Activated naive CD4-positive, alpha-beta T cell treated with anti-CD3 and anti-CD28 coated beads, Interleukin-2, amount 50 U/mL, for 72 hours (primary cell): ENCODE measurements at regions not wholly inside any gene's neighbourhood (a gene's known extent, or its start where the extent isn't known, plus 50 kb on each side); places are given as distances from the start of the nearest gene placed in this dataset.

ENCODE experiments used
- ATAC-seq, 2 donors: fragments of 150-1000 bp; cut with Tn5 transposase; 2 replicates each; pipeline ENCODE4 v1.10.0; 2021; ENCODE audit warnings: mild to moderate bottlenecking in 2 of 2, moderate library complexity in 2 of 2
- DNase-seq, 2 donors: peaks; one replicate each; pipeline ENCODE4 v3.0.0; 2021 to 2022; ENCODE audit warnings: low spot score in 2 of 2
- H3K27ac Mint-ChIP-seq, 2 donors: one replicate each; pipeline ENCODE4 v1.8.0; 2022; ENCODE audit warnings: mild to moderate bottlenecking in 2 of 2, mixed read lengths in 2 of 2
- H3K36me3 Mint-ChIP-seq, 2 donors: one replicate each; pipeline ENCODE4 v1.8.0; 2022; ENCODE audit warnings: mixed read lengths in 2 of 2
- H3K9me3 Mint-ChIP-seq, 2 donors: one replicate each; pipeline ENCODE4 v1.8.0; 2022; ENCODE audit warnings: mixed read lengths in 2 of 2

GRCh38 chr4:19346636-19347035 is 905.1 kb upstream of the SLIT2 start:
- H3K27ac Mint-ChIP-seq: no peak overlapping the region
- no peak for DNase-seq
- H3K9me3 Mint-ChIP-seq: peaks cover 13 to 15% of the 10 kb centered on the region in 2 donors
- ATAC-seq: no peak
- no peaks in the 10 kb centered on the region for H3K36me3 Mint-ChIP-seq

GRCh38 chr4:19329631-19330030 is 922.1 kb upstream of the SLIT2 start:
- Mint-ChIP-seq H3K9me3 (peaks cover 29 to 36% of the 10 kb centered on the region in 2 donors), H3K36me3 (peaks cover 0 to 4% of the 10 kb centered on the region in 2 donors), H3K27ac (no peak overlapping the region)
- DNase-seq: no peak
- no peak for ATAC-seq

- DNase-seq (no peak), ATAC-seq (no peak)
- peaks cover 0 to 4% of the 10 kb centered on the region in 2 donors for H3K36me3 Mint-ChIP-seq
- peaks cover 29 to 33% of the 10 kb centered on the region in 2 donors for H3K9me3 Mint-ChIP-seq
- no peak overlapping the region for H3K27ac Mint-ChIP-seq
Measured at GRCh38 chr4:19329077-19329476, 922.6 kb upstream of the SLIT2 start.

DNA sequence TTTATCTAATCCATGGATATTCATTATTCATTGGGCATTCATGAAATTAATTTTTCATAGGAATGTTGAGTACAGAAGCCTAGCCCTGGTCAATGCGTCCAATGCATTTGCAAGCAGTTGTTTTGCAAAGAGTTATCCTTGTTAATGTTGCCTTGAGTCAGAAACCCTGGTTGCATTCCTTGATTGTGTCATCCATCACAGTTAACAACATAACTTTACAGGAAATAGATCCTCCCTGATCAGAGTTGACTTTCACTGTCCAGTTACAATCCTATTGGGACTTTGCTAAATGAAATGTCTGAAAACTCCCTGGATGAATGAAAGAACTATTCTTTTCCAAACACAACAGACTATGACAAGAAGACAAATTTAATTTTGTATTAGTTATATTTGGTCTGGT is 924.3 kb upstream of the SLIT2 start:
- ATAC-seq: no peak
- Mint-ChIP-seq H3K27ac (no peak overlapping the region), H3K36me3 (no peaks in the 10 kb centered on the region), H3K9me3 (peaks cover 26 to 29% of the 10 kb centered on the region in 2 donors)
- DNase-seq: no peak

GRCh38 chr4:19324184-19324583 is 927.5 kb upstream of the SLIT2 start:
- H3K27ac Mint-ChIP-seq: no peak overlapping the region
- peaks cover 16 to 20% of the 10 kb centered on the region in 2 donors for H3K9me3 Mint-ChIP-seq
- no peak for DNase-seq
- H3K36me3 Mint-ChIP-seq: no peaks in the 10 kb centered on the region
- no peak for ATAC-seq

GRCh38 chr4:19319607-19320006 is 932.1 kb upstream of the SLIT2 start:
- Mint-ChIP-seq H3K36me3 (no peaks in the 10 kb centered on the region), H3K27ac (no peak overlapping the region), H3K9me3 (peaks cover 13 to 16% of the 10 kb centered on the region in 2 donors)
- ATAC-seq: no peak
- no peak for DNase-seq

- H3K36me3 Mint-ChIP-seq: no peaks in the 10 kb centered on the region
- no peak overlapping the region for H3K27ac Mint-ChIP-seq
- no peak for DNase-seq
- H3K9me3 Mint-ChIP-seq: peaks cover 10 to 12% of the 10 kb centered on the region in 2 donors
- ATAC-seq: no peak
Measured at GRCh38 chr4:19317377-19317776, 934.3 kb upstream of the SLIT2 start.

GRCh38 chr4:19314116-19314515 is 937.6 kb upstream of the SLIT2 start:
- H3K9me3 Mint-ChIP-seq: peaks cover 16 to 25% of the 10 kb centered on the region in 2 donors
- DNase-seq (no peak), ATAC-seq (no peak)
- H3K27ac Mint-ChIP-seq: no peak overlapping the region
- H3K36me3 Mint-ChIP-seq: no peaks in the 10 kb centered on the region

DNA sequence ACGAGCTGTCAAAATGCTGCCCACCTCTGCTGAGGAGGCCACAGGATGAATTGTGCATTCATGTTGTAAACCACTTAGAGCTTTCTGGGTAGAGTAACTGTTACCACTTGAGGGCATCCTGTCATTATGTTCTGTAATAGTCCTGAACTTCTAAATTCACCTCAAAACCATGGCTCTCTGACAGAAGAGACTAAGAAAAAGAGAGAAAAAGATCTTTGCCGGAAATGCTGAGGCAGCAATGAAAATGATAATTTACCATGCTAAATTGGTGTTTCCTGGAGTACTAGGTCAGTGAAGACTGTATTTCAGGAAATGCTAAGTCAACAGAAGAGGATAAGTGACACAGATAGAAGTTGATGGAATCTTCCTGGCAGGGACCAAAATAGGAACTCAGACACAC is 942.3 kb upstream of the SLIT2 start:
- Mint-ChIP-seq H3K27ac (no peak overlapping the region), H3K36me3 (peaks cover 0 to 6% of the 10 kb centered on the region in 2 donors), H3K9me3 (peaks cover 27 to 36% of the 10 kb centered on the region in 2 donors)
- DNase-seq: no peak
- no peak for ATAC-seq

DNA sequence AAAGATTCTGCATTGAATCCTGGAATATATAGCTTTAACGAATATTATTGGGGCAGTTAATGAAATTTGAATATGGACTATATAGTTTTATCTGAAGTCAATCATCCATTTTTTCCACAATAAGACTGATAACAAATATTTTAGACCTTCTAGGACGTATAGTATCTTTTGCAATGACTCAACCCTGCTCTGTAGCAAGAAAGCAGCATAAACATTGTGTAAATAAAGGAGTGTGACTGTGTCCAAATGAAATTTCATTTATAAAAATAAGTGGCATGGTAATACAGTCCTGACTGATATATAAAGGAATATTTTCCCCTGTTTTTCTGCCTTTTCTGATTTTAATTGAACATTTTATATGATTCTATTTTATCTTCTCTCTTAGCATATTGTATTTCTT is 947.7 kb upstream of the SLIT2 start:
- H3K36me3 Mint-ChIP-seq: peaks cover 0 to 6% of the 10 kb centered on the region in 2 donors
- ATAC-seq (no peak), DNase-seq (no peak)
- no peak overlapping the region for H3K27ac Mint-ChIP-seq
- peaks cover 20 to 25% of the 10 kb centered on the region in 2 donors for H3K9me3 Mint-ChIP-seq

DNA sequence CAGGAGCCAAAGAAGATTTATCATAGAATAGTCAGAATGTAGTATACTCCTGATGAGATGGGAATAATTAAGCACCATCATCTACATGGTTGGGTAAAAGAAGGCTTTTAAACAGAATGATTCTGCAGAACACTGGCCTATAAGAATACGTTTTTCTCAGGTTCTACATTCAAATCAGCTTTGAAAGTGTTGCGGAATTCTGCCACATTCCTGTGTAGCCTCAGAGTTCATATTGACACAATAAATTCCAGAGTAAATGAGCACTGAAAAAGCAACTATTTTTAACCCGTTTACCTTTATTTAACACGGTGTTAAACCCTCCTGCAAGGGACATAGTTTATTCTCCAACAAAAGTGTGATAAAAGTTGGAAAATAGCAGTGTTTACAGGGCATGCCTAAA is 950.2 kb upstream of the SLIT2 start:
- Mint-ChIP-seq H3K9me3 (peaks cover 7 to 16% of the 10 kb centered on the region in 2 donors), H3K27ac (no peak overlapping the region), H3K36me3 (no peaks in the 10 kb centered on the region)
- no peak for DNase-seq
- no peak for ATAC-seq

DNA sequence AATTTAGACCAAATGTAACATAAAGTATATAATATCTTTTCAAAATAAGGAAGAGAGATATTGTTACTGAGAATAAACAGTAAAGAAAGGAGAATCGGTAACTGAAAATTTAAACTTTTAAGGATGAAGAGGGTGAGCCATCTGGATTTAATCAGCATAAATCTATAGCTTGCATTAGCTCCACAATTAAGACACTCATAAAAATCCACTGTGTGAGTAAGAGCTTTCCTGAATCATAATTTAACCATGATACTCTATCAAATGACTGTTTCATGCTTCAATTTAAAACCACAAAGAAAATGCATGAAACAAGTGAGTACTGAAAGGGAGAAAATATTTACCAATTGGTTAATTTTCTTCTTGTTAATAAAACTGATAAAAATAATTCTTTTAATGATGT is 951.5 kb upstream of the SLIT2 start:
- DNase-seq (no peak), ATAC-seq (no peak)
- peaks cover 6 to 9% of the 10 kb centered on the region in 2 donors for H3K9me3 Mint-ChIP-seq
- no peak overlapping the region for H3K27ac Mint-ChIP-seq
- H3K36me3 Mint-ChIP-seq: no peaks in the 10 kb centered on the region

- H3K36me3 Mint-ChIP-seq: peaks cover 5 to 7% of the 10 kb centered on the region in 2 donors
- no peak for ATAC-seq
- peaks cover 13 to 17% of the 10 kb centered on the region in 2 donors for H3K9me3 Mint-ChIP-seq
- no peak overlapping the region for H3K27ac Mint-ChIP-seq
- no peak for DNase-seq
Measured at GRCh38 chr4:19298998-19299397, 952.7 kb upstream of the SLIT2 start.

- Mint-ChIP-seq H3K27ac (no peak overlapping the region), H3K9me3 (peaks cover 38 to 55% of the 10 kb centered on the region in 2 donors), H3K36me3 (peaks cover 11 to 24% of the 10 kb centered on the region in 2 donors)
- DNase-seq (no peak), ATAC-seq (no peak)
Measured at GRCh38 chr4:19293781-19294180, 957.9 kb upstream of the SLIT2 start.

GRCh38 chr4:19293080-19293479 is 958.6 kb upstream of the SLIT2 start:
- Mint-ChIP-seq H3K36me3 (peaks cover 11 to 24% of the 10 kb centered on the region in 2 donors), H3K27ac (no peak overlapping the region), H3K9me3 (peaks cover 38 to 55% of the 10 kb centered on the region in 2 donors)
- DNase-seq (no peak), ATAC-seq (no peak)

- Mint-ChIP-seq H3K36me3 (peaks cover 4% of the 10 kb centered on the region in 2 donors), H3K9me3 (peaks cover 33 to 36% of the 10 kb centered on the region in 2 donors), H3K27ac (no peak overlapping the region)
- DNase-seq: no peak
- no peak for ATAC-seq
Measured at GRCh38 chr4:19286924-19287323, 964.8 kb upstream of the SLIT2 start.

DNA sequence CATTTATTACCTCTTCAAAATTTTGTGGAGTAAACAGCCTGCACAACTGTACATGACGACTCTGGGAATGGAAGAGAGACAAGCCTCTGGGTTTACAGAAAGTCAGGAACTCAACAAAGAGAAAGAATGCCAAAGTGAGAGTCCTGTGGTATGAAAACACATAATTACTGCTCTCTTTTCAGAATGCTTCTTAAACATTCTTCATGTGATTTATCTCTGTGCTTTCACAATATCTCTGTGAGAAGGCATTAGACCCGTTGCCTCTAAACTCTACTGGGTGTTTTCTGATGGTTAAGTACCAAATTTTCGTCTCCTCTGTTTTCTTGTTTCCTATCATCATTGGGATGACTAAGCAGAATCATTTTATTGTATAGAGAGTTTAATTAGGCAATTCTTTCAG is 966.6 kb upstream of the SLIT2 start:
- ATAC-seq (no peak), DNase-seq (no peak)
- H3K9me3 Mint-ChIP-seq: peaks cover 39 to 40% of the 10 kb centered on the region in 2 donors
- H3K27ac Mint-ChIP-seq: no peak overlapping the region
- H3K36me3 Mint-ChIP-seq: no peaks in the 10 kb centered on the region

- H3K27ac Mint-ChIP-seq: no peak overlapping the region
- ATAC-seq: no peak
- DNase-seq: no peak
- H3K36me3 Mint-ChIP-seq: no peaks in the 10 kb centered on the region
- peaks cover 34 to 35% of the 10 kb centered on the region in 2 donors for H3K9me3 Mint-ChIP-seq
Measured at GRCh38 chr4:19278665-19279064, 973.0 kb upstream of the SLIT2 start.

- Mint-ChIP-seq H3K36me3 (peaks cover 0 to 4% of the 10 kb centered on the region in 2 donors), H3K27ac (no peak overlapping the region), H3K9me3 (peaks cover 23 to 24% of the 10 kb centered on the region in 2 donors)
- no peak for ATAC-seq
- no peak for DNase-seq
Measured at GRCh38 chr4:19266566-19266965, 985.1 kb upstream of the SLIT2 start.
